ENCODE measurements at regions not wholly inside any gene's neighbourhood (a gene's known extent, or its start where the extent isn't known, plus 50 kb on each side); places are given as distances from the start of the nearest gene placed in this dataset.

GRCh38 chr3:81320862-81321261 lies 440.6 kb downstream of the GBE1 start:
- Histone ChIP-seq H3K36me3 (no peaks in the 10 kb centered on the region), H3K4me1 (ENCODE audit: insufficient read depth) (no peaks in the 10 kb centered on the region)
- TF ChIP-seq POLR2A (IDR thresholded peaks at IDR 0.05) (no peak), CTCF (IDR thresholded peaks at IDR 0.05) (no peak), EP300 (IDR thresholded peaks at IDR 0.05) (no peak)

GRCh38 chr3:81315030-81315429 lies 446.4 kb downstream of the GBE1 start:
- Histone ChIP-seq H3K36me3 (no peaks in the 10 kb centered on the region), H3K27me3 (no peaks in the 10 kb centered on the region), H3K4me3 (no peak overlapping the region), H3K9me3 (no peaks in the 10 kb centered on the region), H3K4me1 (ENCODE audit: insufficient read depth) (no peaks in the 10 kb centered on the region), H3K27ac (no peak overlapping the region)
- intact Hi-C loops (cut with DNase I), result no loop called here
- no peak for DNase-seq
- TF ChIP-seq POLR2A (IDR thresholded peaks at IDR 0.05) (no peak), CTCF (IDR thresholded peaks at IDR 0.05) (no peak), EP300 (IDR thresholded peaks at IDR 0.05) (no peak)

More at GRCh38 chr3:81320862-81321261, 440.6 kb downstream of the GBE1 start:
- intact Hi-C loops (cut with DNase I), result no loop called here
- Histone ChIP-seq H3K4me3 (no peak overlapping the region), H3K27ac (no peak overlapping the region), H3K27me3 (no peaks in the 10 kb centered on the region), H3K9me3 (no peaks in the 10 kb centered on the region)
- no peak for DNase-seq

- TF ChIP-seq CTCF (IDR thresholded peaks at IDR 0.05) (no peak), POLR2A (IDR thresholded peaks at IDR 0.05) (no peak), EP300 (IDR thresholded peaks at IDR 0.05) (no peak)
- no peaks in the 10 kb centered on the region for H3K9me3 ChIP-seq
- no peak overlapping the region for H3K27ac ChIP-seq
- no peak for DNase-seq
- H3K4me3 ChIP-seq, result no peak overlapping the region
- intact Hi-C loops (cut with DNase I), result no loop called here
- H3K27me3 ChIP-seq, result no peaks in the 10 kb centered on the region
- H3K36me3 ChIP-seq, result no peaks in the 10 kb centered on the region
- no peaks in the 10 kb centered on the region for H3K4me1 ChIP-seq (ENCODE audit: insufficient read depth)
These were observed 450.1 kb downstream of the GBE1 start for GRCh38 chr3:81311321-81311720.

GRCh38 chr3:81308306-81308705 lies 453.1 kb downstream of the GBE1 start:
- Histone ChIP-seq H3K27ac (no peak overlapping the region), H3K9me3 (no peaks in the 10 kb centered on the region), H3K36me3 (no peaks in the 10 kb centered on the region), H3K4me3 (no peak overlapping the region), H3K27me3 (no peaks in the 10 kb centered on the region), H3K4me1 (ENCODE audit: insufficient read depth) (no peaks in the 10 kb centered on the region)
- intact Hi-C loops (cut with DNase I), result no loop called here
- 94 to 96% (median 95%) methylated on average over 1 of the region's 1 CpG for WGBS, 3 donors
- no peak for TF ChIP-seq EP300 (IDR thresholded peaks at IDR 0.05)
- no peak for TF ChIP-seq CTCF (IDR thresholded peaks at IDR 0.05)
- no peak for DNase-seq

- Histone ChIP-seq H3K27me3 (no peaks in the 10 kb centered on the region), H3K36me3 (no peaks in the 10 kb centered on the region), H3K9me3 (no peaks in the 10 kb centered on the region), H3K4me3 (no peak overlapping the region), H3K27ac (no peak overlapping the region), H3K4me1 (ENCODE audit: insufficient read depth) (no peaks in the 10 kb centered on the region)
- DNase-seq, result no peak
- 94 to 98% (median 96%) methylated on average over 1 of the region's 1 CpG for WGBS, 3 donors
- intact Hi-C loops (cut with DNase I), result no loop called here
- TF ChIP-seq CTCF (IDR thresholded peaks at IDR 0.05) (no peak), EP300 (IDR thresholded peaks at IDR 0.05) (no peak), POLR2A (IDR thresholded peaks at IDR 0.05) (no peak)
These were observed 454.2 kb downstream of the GBE1 start for GRCh38 chr3:81307221-81307620.

All from ovary (tissue), 7 donors.